T-cell (primary cell): ENCODE measurements at regions not wholly inside any gene's neighbourhood (a gene's known extent, or its start where the extent isn't known, plus 50 kb on each side); places are given as distances from the start of the nearest gene placed in this dataset.
"Not testable (repeated sequence)": the region's sequence is repeated elsewhere in the genome, so short reads cannot be mapped to it uniquely, and the experiment has no call there.

Experiments used
- ATAC-seq, 4 experiments: fragments of 200-7000 bp in 3 of 4; fragments of 150-1000 bp in 1 of 4; cut with Tn5 transposase; replicated peaks in 1 of 4; 1 replicate in 3 of 4; 2 replicates in 1 of 4; pipeline ENCODE4 v1.10.0; 2021; ENCODE audit warnings: moderate library complexity in 3 of 4, mild to moderate bottlenecking in 2 of 4, moderate number of reproducible peaks in 1 of 4
- CTCF ChIA-PET, 2 donors: fragments of 300-600 bp; sonication (Branson Sonifier 250); formaldehyde crosslinking; loops; one replicate each; lab custom pipeline; 2022; ENCODE audit warnings: antibody characterized with exemption in 2 of 2; lab: Charles Lee
- POLR2A ChIA-PET, 2 donors: fragments of 300-600 bp; sonication (Branson Sonifier 250); formaldehyde crosslinking; loops; one replicate each; lab custom pipeline; 2022; ENCODE audit warnings: antibody characterized with exemption in 2 of 2; lab: Charles Lee
- DNase-seq, 35 experiments: peaks; one replicate each; pipeline versions ENCODE4 v3.0.0 to v3.0.0-alpha.2; 2013 to 2023
- H3K27ac ChIP-seq: one replicate; pipeline ENCODE4 v1.5.1; 2013; ENCODE audit warnings: low read length
- H3K27me3 ChIP-seq, 2 experiments: replicated peaks in 1 of 2; 1 replicate in 1 of 2; 2 replicates in 1 of 2; pipeline versions ENCODE4 v1.6.1 to v1.7.0; 2013; ENCODE audit warnings: low read length in 1 of 2, mixed read lengths in 1 of 2; ENCODE audit not compliant: control insufficient read depth in 2 of 2, insufficient read depth in 2 of 2; ENCODE audit errors: extremely low read depth in 1 of 2
- H3K36me3 ChIP-seq, 2 donors: 1 replicate in 1 of 2; 2 replicates in 1 of 2; pipeline versions ENCODE4 v1.6.1 to v1.7.0; 2013; ENCODE audit warnings: low read length in 1 of 2; ENCODE audit not compliant: control insufficient read depth in 2 of 2, insufficient read depth in 1 of 2; ENCODE audit errors: extremely low read depth in 1 of 2
- H3K4me1 ChIP-seq, 2 experiments: 1 replicate in 1 of 2; 2 replicates in 1 of 2; pipeline versions ENCODE4 v1.6.1 to v1.7.0; 2013; ENCODE audit warnings: low read length in 2 of 2, mixed read lengths in 1 of 2; ENCODE audit not compliant: insufficient read depth in 2 of 2, control insufficient read depth in 1 of 2; ENCODE audit errors: extremely low read depth in 1 of 2
- H3K4me3 ChIP-seq, 2 donors: 1 replicate in 1 of 2; 2 replicates in 1 of 2; pipeline versions ENCODE4 v1.5.1 to v1.7.0; 2013; ENCODE audit warnings: mild to moderate bottlenecking in 2 of 2, low read length in 1 of 2, moderate library complexity in 1 of 2; ENCODE audit not compliant: control insufficient read depth in 1 of 2; ENCODE audit errors: extremely low read depth in 1 of 2
- H3K9me3 ChIP-seq: 2 replicates; pipeline ENCODE4 v1.7.0; 2013
- H3K27ac Mint-ChIP-seq, 2 donors: one replicate each; pipeline ENCODE4 v1.8.0; 2020 to 2021; ENCODE audit warnings: mild to moderate bottlenecking in 2 of 2, mixed read lengths in 2 of 2
- H3K27me3 Mint-ChIP-seq, 2 donors: one replicate each; pipeline ENCODE4 v1.8.0; 2021 to 2022; ENCODE audit warnings: mixed read lengths in 2 of 2
- H3K36me3 Mint-ChIP-seq: one replicate; pipeline ENCODE4 v1.8.0; 2021; ENCODE audit warnings: mixed read lengths
- H3K4me1 Mint-ChIP-seq, 3 donors: one replicate each; pipeline ENCODE4 v1.8.0; 2020 to 2022; ENCODE audit warnings: mixed read lengths in 3 of 3, mild to moderate bottlenecking in 1 of 3
- H3K4me3 Mint-ChIP-seq, 3 donors: one replicate each; pipeline ENCODE4 v1.8.0; 2020 to 2022; ENCODE audit warnings: mild to moderate bottlenecking in 3 of 3, mixed read lengths in 3 of 3, moderate library complexity in 3 of 3
- H3K9me3 Mint-ChIP-seq, 3 donors: one replicate each; pipeline ENCODE4 v1.8.0; 2020 to 2022; ENCODE audit warnings: mixed read lengths in 3 of 3
- WGBS: methylation state at CpG from one replicate; pipeline ENCODE4 v1.1.5; 2013; ENCODE audit warnings: missing lambda C conversion rate; ENCODE audit not compliant: insufficient coverage; 5-methylcytosine and 5-hydroxymethylcytosine counted together

DNA sequence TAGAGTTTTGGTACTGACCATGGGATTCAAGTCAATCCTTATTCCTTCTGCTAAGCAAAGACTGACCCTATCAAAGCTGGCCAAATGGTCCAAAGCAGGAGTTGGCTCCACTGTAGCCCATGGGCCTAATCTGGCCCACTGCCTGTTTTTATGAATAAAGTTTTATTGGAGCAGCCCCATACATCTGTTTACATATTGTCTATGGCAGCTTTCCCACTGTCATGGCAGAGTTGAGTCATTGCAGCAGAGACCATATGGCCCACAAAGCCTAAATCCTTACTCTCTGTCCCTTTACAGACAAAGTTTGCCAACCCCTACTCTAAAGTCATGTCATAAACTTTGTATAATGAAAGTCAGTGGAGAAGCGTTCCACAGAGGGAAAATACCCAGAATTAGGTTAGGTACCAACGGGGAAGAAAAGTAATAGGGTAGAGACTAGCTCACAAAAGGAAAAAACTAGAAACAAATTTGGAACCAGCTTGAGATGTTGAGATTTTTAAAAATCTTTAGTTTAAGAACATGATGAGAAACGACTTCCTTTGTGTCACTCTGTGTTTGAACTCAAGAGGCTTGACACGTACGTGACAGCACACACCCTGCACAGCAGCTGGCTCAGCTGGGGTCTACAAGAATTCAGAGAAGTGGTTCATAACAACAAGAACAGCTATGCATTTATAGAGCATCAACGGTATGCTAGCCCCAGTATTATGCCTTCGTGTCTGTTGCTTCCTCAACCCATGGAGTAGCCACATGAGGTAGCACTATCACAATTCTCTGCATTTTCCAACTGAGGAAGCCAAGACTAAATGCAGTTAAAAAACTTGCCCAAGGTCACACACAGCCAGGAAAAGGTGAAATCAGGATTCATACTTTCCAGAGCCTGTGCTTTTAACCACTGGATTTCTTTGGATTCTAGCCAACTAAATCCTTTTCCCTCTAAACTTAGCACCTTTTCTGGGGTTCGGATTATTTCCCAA is 198.9 kb upstream of the WWC1 start:
- WGBS: 71% methylated on average over 7 of the region's 8 CpGs
- CTCF ChIA-PET: no interaction called here

DNA sequence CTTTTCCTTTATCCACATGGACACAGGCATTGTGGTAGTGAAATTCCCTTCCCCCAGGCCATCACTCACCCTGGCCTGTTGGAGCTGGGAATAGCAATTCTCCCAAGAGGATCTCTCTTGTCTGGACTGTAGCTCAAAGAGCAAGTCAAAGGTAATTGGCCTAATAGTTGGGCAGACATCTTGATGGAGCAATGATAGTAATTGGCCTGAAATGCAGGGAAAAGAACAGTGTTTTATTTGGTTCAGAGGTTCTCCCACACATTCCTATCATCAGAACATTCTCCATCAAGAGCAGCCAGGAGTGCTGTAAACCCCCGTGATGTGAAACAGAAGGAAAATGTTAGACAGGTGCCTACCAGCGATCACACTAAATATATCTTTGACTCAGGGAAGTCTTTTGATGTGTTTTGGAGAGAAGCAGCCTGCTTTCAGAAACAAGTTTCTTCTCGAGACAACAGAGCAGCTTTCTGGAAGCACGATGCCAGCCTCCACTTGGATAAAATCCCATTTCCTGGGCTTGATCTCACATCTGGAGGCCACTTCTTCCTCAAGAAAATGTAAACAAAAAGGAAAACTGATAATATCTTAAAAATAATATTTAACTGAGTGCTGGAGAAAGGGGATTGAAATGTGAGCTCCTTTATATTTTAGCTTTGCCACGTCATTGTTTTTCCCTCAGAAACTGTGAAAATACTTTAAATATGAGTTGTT is 198.1 kb upstream of the WWC1 start:
- DNase-seq (no peak), ATAC-seq (no peak)
- Histone ChIP-seq H3K27ac (no peak overlapping the region), H3K4me3 (no peak overlapping the region), H3K9me3 (no peaks in the 10 kb centered on the region), H3K27me3 (peaks cover 0 to 3% of the 10 kb centered on the region in 2 experiments), H3K36me3 (no peaks in the 10 kb centered on the region), H3K4me1 (no peaks in the 10 kb centered on the region)
- H3K4me1 Mint-ChIP-seq: no peaks in the 10 kb centered on the region
- H3K9me3 Mint-ChIP-seq: no peaks in the 10 kb centered on the region
- H3K36me3 Mint-ChIP-seq: no peaks in the 10 kb centered on the region
- ChIA-PET CTCF (interaction anchor here in 1 of 2 donors (0.5 kb wide), 1 partner anchor 126 kb away, joined by 3 read pairs; no protein-coding TSS in a partner anchor), POLR2A (no interaction called here)
- no peak overlapping the region for H3K4me3 Mint-ChIP-seq
- no peaks in the 10 kb centered on the region for H3K27me3 Mint-ChIP-seq
- H3K27ac Mint-ChIP-seq: no peak overlapping the region
- WGBS: no CpG with 5 or more reads among the region's 5 CpGs

More for the DNA sequence above, 198.9 kb upstream of the WWC1 start:
- no peak overlapping the region for H3K4me3 Mint-ChIP-seq
- no peaks in the 10 kb centered on the region for H3K36me3 Mint-ChIP-seq
- no peaks in the 10 kb centered on the region for H3K36me3 ChIP-seq
- H3K4me3 ChIP-seq: no peak overlapping the region
- no peaks in the 10 kb centered on the region for H3K4me1 Mint-ChIP-seq
- H3K9me3 Mint-ChIP-seq: no peaks in the 10 kb centered on the region
- H3K4me1 ChIP-seq: no peaks in the 10 kb centered on the region
- H3K27ac ChIP-seq: no peak overlapping the region
- H3K27me3 ChIP-seq: no peaks in the 10 kb centered on the region
- POLR2A ChIA-PET: no interaction called here
- no peak for DNase-seq
- H3K27ac Mint-ChIP-seq: no peak overlapping the region
- H3K9me3 ChIP-seq: no peaks in the 10 kb centered on the region
- no peaks in the 10 kb centered on the region for H3K27me3 Mint-ChIP-seq
- no peak for ATAC-seq

DNA sequence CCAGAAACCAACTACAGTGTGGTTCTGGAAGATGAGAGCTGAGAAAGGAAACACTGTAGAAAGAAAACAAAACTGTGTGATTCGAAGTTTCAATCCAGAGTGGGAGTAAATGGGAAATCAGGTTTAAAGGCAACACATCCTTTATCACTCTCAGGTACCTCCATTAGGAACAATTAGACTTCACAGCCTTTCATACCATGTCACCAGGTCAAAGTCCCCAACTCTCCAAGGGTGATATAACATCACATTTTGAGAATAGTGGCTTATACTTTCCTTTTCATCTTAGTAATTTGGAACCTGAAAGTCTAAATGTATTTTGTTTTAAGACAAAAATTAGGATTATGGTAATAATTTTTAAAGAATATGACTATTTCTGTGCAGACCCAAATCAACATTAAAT is 194.9 kb upstream of the WWC1 start:
- DNase-seq (no peak), ATAC-seq (no peak)
- no peak overlapping the region for H3K4me3 Mint-ChIP-seq
- Histone ChIP-seq H3K27ac (no peak overlapping the region), H3K9me3 (no peaks in the 10 kb centered on the region), H3K4me1 (no peaks in the 10 kb centered on the region), H3K27me3 (peaks cover 0 to 3% of the 10 kb centered on the region in 2 experiments), H3K36me3 (no peaks in the 10 kb centered on the region), H3K4me3 (no peak overlapping the region)
- no peaks in the 10 kb centered on the region for H3K9me3 Mint-ChIP-seq
- H3K4me1 Mint-ChIP-seq: no peaks in the 10 kb centered on the region
- no peaks in the 10 kb centered on the region for H3K36me3 Mint-ChIP-seq
- WGBS: no CpG with 5 or more reads among the region's 1 CpG
- no peaks in the 10 kb centered on the region for H3K27me3 Mint-ChIP-seq
- ChIA-PET POLR2A (no interaction called here), CTCF (no interaction called here)
- no peak overlapping the region for H3K27ac Mint-ChIP-seq

DNA sequence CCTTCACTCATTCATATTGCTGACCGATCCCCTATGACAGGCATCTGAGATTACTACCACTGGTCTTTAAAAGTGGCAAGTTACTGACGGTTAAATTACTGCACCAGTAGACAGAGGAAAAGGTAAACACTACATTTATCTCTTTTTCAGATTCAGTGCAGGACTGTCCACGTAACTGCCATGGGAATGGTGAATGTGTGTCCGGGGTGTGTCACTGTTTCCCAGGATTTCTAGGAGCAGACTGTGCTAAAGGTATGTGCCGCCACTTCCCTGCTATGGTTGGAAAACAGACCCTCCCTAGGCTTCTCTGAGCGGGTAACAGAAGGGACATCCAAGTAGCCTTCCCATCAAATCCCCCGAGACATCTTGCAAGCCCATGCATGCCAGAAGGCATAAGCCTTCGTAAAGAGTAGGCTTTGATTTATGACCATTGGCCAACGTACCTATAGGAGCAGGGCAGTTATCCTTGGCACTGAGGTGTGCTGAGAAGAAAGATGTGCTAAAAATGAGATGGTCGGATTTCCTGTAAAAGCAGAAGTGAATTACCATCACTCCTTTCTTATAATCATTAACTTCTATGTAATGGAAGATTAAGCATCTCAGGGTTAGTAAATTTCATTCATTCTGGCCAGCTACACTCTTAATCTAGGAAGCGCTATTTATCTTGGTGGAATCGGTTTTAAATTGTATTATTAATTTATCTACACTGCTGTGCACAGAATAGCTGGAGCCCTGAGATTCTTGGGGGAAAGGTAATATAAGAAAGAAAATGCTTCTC is 193.4 kb upstream of the WWC1 start:
- Mint-ChIP-seq H3K9me3 (no peaks in the 10 kb centered on the region), H3K27ac (no peak overlapping the region), H3K27me3 (no peaks in the 10 kb centered on the region), H3K4me1 (no peaks in the 10 kb centered on the region), H3K4me3 (no peak overlapping the region), H3K36me3 (no peaks in the 10 kb centered on the region)
- H3K27ac ChIP-seq: no peak overlapping the region
- WGBS: 100% methylated on average over 2 of the region's 12 CpGs
- H3K36me3 ChIP-seq: no peaks in the 10 kb centered on the region
- ChIA-PET POLR2A (no interaction called here), CTCF (no interaction called here)
- no peak overlapping the region for H3K4me3 ChIP-seq
- no peak for ATAC-seq
- DNase-seq: no peak
- H3K27me3 ChIP-seq: peaks cover 0 to 3% of the 10 kb centered on the region in 2 experiments
- H3K9me3 ChIP-seq: no peaks in the 10 kb centered on the region
- H3K4me1 ChIP-seq: no peaks in the 10 kb centered on the region

DNA sequence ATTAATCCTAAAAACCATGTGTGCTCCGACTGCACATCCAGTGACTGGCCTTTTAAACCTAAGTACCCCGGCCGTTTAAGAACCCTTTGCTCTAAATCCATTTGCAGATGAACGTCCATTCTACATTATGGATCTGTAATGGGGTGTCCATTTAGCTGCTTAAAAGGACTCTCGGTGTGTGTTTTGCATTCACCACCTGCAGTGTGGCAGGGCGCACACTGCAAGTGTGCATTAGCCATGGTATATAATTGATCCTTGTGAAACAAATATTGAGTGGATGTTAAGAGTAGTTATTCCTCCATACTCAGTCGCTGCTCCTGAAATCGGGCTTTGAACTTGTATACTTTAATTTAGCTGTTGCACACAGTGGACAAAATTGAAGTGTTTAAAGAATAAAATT is 190.1 kb upstream of the WWC1 start:
- Mint-ChIP-seq H3K27ac (no peak overlapping the region), H3K4me1 (no peaks in the 10 kb centered on the region), H3K9me3 (peaks cover 0 to 3% (median 0%) of the 10 kb centered on the region in 3 donors), H3K4me3 (no peak overlapping the region), H3K36me3 (no peaks in the 10 kb centered on the region), H3K27me3 (peaks cover 0 to 6% of the 10 kb centered on the region in 2 donors)
- H3K4me3 ChIP-seq: no peak overlapping the region
- H3K36me3 ChIP-seq: no peaks in the 10 kb centered on the region
- peaks cover 0 to 6% of the 10 kb centered on the region in 2 experiments for H3K27me3 ChIP-seq
- H3K27ac ChIP-seq: no peak overlapping the region
- ATAC-seq: no peak
- CTCF ChIA-PET: no interaction called here
- no peak for DNase-seq
- POLR2A ChIA-PET: no interaction called here
- WGBS: 90% methylated on average over 2 of the region's 8 CpGs
- no peaks in the 10 kb centered on the region for H3K4me1 ChIP-seq
- H3K9me3 ChIP-seq: no peaks in the 10 kb centered on the region

DNA sequence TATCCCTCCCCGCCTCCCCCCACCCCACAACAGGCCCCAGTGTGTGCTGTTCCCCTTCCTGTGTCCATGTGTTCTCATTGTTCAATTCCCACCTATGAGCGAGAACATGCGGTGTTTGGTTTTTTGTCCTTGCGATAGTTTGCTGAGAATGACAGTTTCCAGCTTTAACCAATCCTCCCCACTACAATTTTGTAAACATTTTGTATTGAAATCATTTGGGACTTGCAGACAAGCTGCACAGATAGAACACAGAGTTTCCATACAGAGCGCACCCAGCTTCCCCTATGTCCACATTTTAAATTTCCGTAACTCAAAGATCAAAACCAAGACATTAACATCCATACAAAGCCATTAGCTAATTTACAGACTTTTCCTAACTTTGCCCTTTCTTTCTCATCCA is 188.4 kb upstream of the WWC1 start:
- H3K4me3 ChIP-seq, H3K4me1 ChIP-seq, H3K36me3 ChIP-seq, H3K9me3 ChIP-seq, H3K4me3 Mint-ChIP-seq, H3K4me1 Mint-ChIP-seq, CTCF ChIA-PET, POLR2A ChIA-PET, H3K27ac Mint-ChIP-seq, ATAC-seq, H3K27me3 Mint-ChIP-seq, DNase-seq, H3K27ac ChIP-seq, H3K36me3 Mint-ChIP-seq, H3K9me3 Mint-ChIP-seq: not testable (repeated sequence)
- H3K27me3 ChIP-seq: peaks cover 0 to 12% of the 10 kb centered on the region in 2 experiments
- 95% methylated on average over 4 of the region's 6 CpGs for WGBS
